ENCODE measurements at regions not wholly inside any gene's neighbourhood (a gene's known extent, or its start where the extent isn't known, plus 50 kb on each side); places are given as distances from the start of the nearest gene placed in this dataset.
"Not testable (repeated sequence)": the region's sequence is repeated elsewhere in the genome, so short reads cannot be mapped to it uniquely, and the experiment has no call there.

DNA sequence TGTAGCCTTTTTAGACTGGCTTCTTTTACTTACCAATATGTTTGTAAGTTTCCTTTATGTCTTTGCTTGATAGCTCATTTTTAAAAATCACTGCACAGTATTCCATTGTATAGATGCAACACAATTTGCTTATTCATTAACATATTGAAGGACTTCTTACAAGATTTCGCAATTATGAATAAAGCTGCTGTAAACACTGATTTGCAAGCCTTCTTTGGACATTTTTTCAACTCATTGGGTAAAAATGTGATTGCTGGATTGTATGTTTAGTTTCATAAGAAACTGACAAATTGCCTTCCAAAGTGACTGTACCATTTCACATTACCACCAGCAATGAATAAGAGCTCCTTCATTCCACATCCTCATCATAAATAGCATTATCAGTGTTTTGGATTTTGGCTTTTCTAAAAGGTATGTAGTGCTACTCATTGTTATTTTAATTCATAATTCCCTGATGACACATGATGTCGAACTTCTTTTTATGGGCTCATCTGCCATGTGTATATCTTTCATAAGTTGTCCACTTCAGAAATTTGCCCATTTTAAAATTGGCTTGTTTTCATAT lies 80.7 kb downstream of the TFAP2B start:
- no peak overlapping the region for H3K4me3 ChIP-seq (ENCODE audit: low read depth, low read length)
- DNase-seq (ENCODE audit: low read depth): peak; percentile 6

DNA sequence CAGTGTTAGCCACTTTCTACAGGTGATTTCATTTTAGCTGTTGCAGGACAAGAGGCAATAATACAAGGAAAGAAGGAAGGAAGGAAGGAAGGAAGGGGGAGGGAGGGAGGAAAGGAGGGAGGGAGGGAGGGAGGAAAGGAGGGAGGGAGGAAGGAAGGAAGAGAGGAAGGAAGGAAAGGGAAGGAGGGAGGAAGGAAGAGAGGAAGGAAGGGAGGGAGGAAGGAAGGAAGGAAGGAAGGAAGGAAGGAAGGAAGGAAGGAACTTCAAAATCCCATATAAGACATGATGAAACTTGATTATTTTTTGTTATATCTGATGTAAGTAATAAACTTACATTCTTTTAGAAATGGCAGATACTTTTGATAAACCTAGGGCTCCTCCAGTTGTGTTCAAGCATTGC lies 83.6 kb downstream of the TFAP2B start:
- H3K4me3 ChIP-seq (ENCODE audit: low read depth, low read length): no peak overlapping the region
- no peak for DNase-seq (ENCODE audit: low read depth)

DNA sequence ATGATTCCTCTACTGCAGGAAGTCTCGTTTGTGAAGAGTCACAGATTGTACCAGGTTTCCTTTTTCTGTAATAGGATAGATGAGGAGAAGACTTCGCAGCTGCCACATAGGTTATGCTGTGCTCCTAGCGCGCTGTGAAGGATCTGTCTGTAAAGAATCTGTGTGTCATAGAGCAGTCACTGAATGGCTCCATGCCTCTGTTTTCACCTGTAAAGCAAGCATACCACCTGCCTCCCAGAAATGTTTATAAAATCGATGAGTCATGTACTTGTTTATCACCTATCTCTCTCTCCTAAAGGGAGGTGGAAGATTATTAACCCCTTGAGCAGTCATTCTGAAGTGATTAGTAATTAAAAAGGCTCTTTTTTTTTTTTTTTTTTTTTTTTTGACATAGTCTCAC lies 86.6 kb downstream of the TFAP2B start:
- H3K4me3 ChIP-seq (ENCODE audit: low read depth, low read length): no peak overlapping the region
- no peak for DNase-seq (ENCODE audit: low read depth)

DNA sequence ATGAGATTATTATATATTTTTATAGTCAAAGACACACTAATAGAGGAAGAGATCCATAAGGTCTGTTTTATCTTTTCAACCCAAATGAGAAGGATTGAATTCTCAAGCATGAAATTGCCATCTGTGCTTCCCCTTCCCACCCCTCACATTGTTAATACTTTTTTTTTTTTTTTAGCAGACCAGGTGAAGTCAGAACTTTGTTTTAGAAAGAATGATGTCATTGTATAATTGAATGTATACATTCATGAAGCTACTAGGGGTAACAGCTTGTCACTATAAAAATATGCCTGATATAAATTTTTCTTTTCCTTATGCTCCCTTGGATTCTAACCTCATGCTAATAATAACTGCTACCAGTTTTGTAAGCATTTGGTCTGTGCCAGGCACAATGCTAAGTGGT lies 88.9 kb downstream of the TFAP2B start:
- no peak for DNase-seq (ENCODE audit: low read depth)
- H3K4me3 ChIP-seq (ENCODE audit: low read depth, low read length): no peak overlapping the region

DNA sequence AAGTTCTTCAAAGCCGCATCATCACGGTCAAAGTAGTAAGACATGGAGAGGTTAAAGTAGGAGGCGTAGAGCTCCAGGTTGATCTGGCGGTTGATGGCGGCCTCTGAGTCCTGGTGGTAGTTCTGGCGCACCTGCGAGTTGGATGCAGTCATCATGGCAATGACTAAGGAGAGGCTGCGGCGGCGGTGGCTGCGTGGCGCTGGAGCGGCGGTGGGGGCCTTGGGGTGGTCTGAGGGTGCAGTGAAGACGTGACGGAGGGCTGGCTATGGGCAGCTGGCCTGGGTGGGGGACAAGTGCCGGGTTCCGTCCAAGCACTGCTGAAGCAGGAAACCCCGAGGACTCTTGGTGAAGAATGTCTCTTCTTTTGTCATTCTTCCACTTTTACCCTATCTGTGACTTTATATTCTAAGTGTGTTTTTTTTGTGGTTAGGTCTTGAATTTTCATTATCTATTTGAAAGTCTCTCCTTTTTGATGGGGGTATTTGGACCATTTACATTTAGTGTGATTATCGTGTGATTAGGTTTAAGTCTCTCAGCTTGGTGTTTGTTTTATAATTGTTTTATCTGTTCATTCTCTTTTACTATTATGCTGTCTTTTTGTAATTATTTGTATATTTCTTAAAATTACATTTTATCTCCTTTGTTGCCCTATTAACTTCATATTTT lies 94.6 kb downstream of the TFAP2B start:
- no peak overlapping the region for H3K4me3 ChIP-seq (ENCODE audit: low read depth, low read length)
- DNase-seq (ENCODE audit: low read depth): no peak

DNA sequence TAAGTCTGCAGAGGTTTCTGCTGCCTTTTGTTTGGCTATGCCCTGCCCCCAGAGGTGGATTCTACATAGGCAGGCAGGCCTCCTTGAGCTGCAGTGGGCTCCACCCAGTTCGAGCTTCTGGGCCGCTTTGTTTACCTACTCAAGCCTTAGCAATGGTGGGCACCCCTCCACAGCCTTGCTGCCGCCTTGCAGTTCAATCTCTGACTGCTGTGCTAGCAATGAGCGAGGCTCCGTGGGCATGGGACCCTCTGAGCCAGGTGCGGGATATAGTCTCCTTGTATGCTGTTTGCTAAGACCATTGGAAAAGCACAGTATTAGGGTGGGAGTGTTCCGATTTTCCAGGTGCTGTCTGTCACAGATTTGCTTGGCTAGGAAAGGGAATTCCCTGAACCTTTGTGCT lies 102.7 kb downstream of the TFAP2B start:
- not testable (repeated sequence) for DNase-seq (ENCODE audit: low read depth); H3K4me3 ChIP-seq (ENCODE audit: low read depth, low read length)

DNA sequence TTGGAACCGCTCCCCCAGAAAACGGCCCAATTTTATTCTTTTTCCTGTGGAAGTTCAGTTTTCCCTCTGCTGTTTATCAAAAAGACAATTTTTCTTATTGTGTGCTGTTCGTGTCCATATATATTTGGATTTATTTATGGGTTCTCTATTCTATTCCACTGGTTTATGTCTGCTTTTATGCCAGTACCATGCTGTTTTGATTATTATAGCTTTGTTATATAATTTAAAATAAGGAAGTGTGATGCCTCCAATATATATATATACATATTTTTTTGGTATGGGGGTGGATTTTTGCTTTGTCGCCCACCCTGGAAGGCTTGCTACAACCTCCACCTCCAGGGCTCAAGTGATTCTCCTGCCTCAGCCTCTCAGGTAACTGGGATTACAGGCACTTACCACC lies 103.3 kb downstream of the TFAP2B start:
- no peak for DNase-seq (ENCODE audit: low read depth)
- no peak overlapping the region for H3K4me3 ChIP-seq (ENCODE audit: low read depth, low read length)

DNA sequence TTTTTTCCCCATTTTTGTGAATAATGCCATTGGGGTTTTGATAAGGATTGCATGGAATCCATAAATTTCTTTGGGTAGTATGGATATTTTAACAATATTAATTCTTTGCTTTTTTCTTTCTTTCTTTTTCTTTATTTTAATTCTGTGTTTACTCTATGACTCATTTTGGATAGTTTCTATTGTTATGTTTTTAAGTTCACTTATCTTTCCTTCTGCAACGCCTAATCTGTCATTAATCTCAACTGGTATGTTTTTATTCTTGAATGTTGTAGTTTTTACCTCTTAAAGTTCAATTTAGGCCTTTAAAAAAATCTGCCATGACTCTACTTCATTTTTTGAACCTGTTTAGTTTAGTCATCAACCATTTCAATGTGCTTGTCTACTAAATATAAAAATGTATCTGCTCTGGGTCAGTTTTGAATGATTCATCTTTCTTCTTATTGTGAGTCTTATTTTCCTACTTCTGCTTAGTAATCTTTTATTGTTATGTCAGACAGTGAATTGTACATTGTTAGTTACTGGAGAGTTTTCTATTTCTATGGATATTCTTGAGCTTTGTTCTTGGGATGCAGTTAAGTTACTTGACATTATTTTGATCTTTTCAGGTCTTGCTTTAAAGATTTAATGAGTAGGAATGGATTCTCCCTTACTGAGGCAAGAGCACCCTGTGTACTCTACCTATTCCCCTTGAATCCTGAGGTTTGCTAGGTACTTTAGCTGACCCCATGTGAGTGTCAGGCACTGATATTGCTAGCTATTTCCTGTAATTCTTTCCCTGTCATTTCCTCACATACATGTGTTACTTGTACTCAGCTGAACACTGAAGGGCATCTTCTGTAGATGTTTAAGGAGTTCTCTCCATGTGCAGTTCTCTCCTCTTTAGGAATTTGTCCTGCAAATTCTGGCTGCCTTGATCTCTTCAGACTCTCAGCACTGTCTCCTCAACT lies 104.2 kb downstream of the TFAP2B start:
- no peak for DNase-seq (ENCODE audit: low read depth)
- H3K4me3 ChIP-seq (ENCODE audit: low read depth, low read length): no peak overlapping the region

DNA sequence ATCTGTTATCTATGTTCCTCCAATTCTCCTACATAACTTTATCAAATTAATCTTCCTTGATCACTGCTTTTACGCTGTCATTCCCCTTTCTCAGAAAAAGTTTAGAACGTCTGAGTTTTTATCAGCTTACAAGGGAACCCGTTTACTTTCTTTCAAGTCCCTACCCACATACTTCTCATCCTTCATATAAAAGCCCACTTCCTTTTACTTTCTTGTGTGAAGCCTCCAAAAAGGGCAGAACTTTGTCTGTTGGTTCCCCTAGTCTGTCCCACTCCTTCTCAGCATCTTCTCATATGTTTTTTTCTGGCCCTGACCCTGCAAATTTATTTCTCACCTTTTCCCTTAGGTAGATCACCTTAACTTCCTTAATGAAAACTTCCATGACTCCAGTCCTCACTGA lies 106.1 kb downstream of the TFAP2B start:
- DNase-seq (ENCODE audit: low read depth): no peak
- H3K4me3 ChIP-seq (ENCODE audit: low read depth, low read length): no peak overlapping the region

DNA sequence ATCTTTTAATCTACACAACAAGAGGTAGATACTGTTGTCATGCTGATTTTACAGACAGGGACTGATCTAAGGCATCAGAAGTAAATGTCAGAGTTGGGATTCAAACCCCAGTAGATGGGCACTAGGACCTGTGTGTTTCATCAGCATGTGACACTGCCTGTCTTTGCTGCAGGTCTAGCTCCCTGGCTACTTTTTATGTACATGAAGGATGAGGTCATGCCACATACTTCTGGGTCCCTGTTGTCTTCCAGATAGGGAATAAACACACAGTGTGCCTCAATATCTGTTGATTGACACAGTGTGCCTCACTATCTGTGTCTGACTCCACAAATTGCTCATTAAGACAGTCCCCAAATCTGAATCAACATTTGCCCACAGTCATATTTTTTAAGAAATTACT lies 106.9 kb downstream of the TFAP2B start:
- H3K4me3 ChIP-seq (ENCODE audit: low read depth, low read length): no peak overlapping the region
- DNase-seq (ENCODE audit: low read depth): no peak

DNA sequence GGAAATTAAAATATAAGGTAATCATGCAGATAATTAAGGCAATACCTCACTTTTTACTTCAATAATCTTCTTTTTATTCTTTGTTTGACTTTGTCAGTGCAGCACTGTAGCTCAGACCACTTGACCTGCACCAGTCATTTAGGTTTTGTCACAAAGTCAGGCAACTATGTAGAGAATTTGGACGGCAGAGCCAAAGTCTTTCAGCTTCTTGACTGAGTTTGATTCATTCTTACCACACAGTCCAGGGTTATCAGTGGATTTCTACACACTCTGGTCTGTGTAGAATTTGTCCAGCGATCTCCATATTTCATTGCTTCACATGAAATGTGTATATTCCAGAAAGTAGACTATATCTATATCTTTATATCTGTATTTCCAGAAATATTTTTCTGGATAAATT lies 107.3 kb downstream of the TFAP2B start:
- no peak for DNase-seq (ENCODE audit: low read depth)
- no peak overlapping the region for H3K4me3 ChIP-seq (ENCODE audit: low read depth, low read length)

DNA sequence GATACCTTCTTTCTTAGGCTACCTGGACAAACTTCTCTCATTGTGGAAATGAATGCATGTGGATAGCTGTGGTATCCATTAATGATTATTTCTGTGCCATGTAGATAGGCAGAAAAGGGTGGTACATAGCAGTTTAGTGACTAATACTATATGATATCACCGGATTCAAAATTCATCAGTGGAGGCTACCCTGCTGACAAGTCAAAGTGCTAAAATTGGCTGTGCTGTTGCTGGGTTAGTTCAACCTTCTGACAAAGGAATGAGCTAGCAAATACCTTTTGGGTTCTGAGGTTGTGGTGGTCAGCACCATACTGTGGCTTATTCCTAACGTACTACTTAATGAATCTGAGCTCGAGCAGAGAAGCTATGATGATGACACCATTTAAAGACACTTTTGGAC lies 109.1 kb downstream of the TFAP2B start:
- no peak for DNase-seq (ENCODE audit: low read depth)

DNA sequence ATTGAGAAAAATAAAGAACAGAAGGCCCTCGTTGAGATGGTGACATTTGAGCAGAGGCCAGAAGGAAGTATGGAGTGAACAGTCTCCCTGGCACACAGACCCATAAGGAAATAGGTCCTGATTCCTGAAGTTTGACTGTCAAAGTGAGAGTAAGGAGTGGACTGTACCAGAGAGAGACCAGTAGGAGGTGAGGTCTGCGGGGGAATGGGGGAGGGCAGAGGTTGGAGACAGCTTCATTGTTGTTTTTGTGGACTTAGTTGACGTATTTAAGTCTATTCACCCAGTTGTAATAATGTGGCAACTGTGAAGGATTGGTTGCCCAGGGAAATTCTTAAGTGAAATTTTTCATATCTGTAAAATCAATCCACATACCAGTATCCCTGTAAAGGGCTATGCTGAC lies 110.7 kb downstream of the TFAP2B start:
- H3K4me3 ChIP-seq (ENCODE audit: low read depth, low read length): no peak overlapping the region
- DNase-seq (ENCODE audit: low read depth): no peak

More for the DNA sequence above, 109.1 kb downstream of the TFAP2B start:
- H3K4me3 ChIP-seq (ENCODE audit: low read depth, low read length): no peak overlapping the region

DNA sequence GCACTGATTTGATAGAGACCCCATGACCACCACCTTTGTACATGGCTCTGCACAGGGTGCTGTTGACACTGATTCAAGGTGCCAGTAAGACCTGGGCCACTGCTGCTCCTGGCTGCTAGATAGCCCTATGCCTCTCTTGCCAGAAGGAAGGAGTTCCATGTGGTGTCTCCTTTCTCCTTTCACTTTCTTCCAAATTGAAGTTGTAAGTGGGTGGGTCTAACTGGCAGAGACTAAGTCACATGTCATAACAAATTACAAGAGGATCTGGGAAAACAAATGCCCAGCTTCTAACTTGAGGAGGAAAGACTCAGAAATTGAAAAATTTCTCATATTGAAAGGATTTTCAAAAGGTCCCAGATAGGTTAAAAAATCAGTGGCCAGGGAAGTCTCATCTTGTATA lies 116.8 kb downstream of the TFAP2B start:
- DNase-seq (ENCODE audit: low read depth): no peak
- H3K4me3 ChIP-seq (ENCODE audit: low read depth, low read length): no peak overlapping the region

DNA sequence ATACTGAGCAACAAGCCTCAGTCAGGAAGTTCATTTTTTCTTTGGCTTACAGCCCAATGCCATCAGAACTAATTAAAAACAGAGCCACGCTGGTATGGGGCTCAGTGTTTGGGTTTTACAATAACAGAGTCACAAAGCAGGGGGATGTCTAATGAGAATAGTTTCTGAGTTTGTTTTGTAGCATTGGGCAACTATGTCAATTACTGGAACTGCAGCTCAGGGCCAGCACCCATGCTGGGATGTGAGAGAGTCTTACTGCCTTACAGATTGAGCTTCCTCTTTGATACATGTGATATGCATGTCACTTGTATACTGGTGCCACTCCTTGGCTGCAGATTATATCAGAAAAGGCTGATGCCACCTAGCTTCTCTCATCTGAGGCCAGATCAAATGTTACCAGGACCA lies 117.6 kb downstream of the TFAP2B start:
- DNase-seq (ENCODE audit: low read depth): no peak
- H3K4me3 ChIP-seq (ENCODE audit: low read depth, low read length): no peak overlapping the region

DNA sequence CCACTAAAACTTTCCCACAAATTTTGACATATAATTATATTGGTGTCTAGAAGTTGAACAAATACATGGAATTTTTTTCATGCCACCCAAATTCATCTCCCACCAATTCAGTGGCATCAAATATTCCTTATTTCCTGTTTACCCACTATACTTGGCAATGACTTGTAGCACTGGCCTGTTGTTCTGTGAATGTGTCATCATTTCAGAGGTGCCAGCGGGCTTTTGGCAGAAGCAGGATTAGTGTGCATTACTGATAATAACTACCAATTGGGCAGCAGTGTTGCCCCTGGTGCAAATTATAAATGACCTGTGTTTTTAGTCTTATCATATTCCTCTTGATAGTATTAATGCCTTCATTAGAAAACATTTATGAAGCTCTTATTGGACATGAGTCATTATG lies 121.3 kb downstream of the TFAP2B start:
- DNase-seq (ENCODE audit: low read depth): no peak
- no peak overlapping the region for H3K4me3 ChIP-seq (ENCODE audit: low read depth, low read length)

DNA sequence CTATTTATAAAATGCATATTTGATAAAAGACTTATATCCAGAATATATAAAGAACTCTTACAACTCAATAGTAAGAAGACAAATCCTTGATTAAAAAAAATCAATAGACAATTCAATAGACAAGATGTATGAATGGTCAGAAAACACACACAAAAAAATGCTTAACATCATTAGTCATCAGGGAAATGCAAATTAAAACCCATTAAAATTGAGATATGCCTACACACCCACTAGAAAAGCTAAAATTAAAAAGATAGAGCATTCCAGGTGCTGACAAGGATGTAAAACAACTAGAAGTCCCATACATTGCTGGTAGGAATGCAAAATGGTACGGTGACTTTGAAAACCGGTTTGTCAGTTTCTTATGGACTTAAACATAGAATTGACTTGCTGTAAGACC lies 127.1 kb downstream of the TFAP2B start:
- DNase-seq (ENCODE audit: low read depth): no peak

DNA sequence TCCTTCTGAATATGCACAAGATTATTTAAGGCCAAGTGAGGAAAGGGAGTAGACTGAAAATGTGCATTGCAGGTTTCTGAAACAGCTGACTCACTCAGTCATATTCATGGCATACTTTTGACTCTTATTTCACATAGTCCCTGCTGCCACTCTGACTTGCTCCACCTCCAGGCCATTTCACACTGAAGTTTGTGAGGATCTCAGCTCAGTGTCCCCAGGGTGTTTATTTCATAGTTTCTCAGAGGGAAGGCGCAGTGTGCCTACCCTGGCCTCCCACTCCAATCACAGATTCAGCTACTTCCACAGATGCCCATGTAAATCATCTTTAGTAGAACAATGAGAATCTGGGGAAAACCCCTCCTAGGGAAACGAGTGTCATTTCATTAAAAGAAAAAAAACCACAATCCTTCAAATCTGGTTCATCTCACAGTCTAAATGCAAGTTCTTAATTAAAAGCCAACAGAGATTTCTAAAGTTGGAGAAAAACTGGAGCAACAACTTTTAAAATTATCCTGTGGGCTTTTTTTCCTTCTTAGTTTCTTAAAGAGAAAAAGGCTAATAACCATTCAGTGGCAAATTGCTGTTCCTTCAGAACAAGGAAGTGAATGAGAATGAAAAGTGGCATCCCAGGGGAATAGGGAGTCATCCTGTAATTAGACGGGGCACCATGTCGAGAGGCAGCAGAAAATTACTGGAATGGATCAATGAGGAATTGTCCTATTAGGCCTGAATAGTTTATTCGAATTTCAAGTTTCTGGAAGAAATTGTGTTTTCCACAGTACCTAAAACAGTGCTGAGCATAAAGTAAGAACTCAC lies 133.6 kb downstream of the TFAP2B start:
- no peak for DNase-seq (ENCODE audit: low read depth)
- H3K4me3 ChIP-seq (ENCODE audit: low read depth, low read length): no peak overlapping the region

More for the DNA sequence above, 127.1 kb downstream of the TFAP2B start:
- no peak overlapping the region for H3K4me3 ChIP-seq (ENCODE audit: low read depth, low read length)

DNA sequence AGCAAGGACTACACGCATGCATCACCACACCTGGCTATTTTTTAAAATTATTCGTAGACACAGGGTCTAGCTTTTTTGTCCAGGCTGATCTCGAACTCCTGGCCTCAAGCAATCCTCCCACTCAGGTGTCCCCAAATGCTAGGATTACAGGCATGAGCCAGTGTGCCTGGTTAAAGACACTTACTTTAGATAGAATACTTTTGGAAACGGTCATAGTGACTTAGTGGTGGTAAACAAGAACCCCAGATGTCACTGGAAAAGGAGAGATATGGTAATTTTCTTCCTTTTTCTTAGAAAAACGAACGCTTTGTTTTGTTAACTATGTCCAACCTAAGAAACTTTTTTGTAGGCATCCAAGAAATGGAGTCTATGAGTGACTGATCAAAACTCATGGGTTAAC lies 137.3 kb downstream of the TFAP2B start:
- no peak overlapping the region for H3K4me3 ChIP-seq (ENCODE audit: low read depth, low read length)
- no peak for DNase-seq (ENCODE audit: low read depth)

Measured in skeletal muscle cell (primary cell).